GM23338 (cell line): ENCODE measurements at regions not wholly inside any gene's neighbourhood (a gene's known extent, or its start where the extent isn't known, plus 50 kb on each side); places are given as distances from the start of the nearest gene placed in this dataset.

Experiments
- ATAC-seq: fragments of 200-7000 bp; cut with Tn5 transposase; 3 replicates; pipeline ENCODE4 v1.9.1; 2020
- DNase-seq: peaks from one replicate; pipeline ENCODE4 v3.0.0-alpha.2; 2015; ENCODE audit warnings: low spot score
- H2AFZ ChIP-seq: fragments of 200-600 bp; sonication (generic); 2 replicates; pipeline ENCODE4 v1.8.0; 2016; ENCODE audit warnings: antibody characterized with exemption, mild to moderate bottlenecking, moderate library complexity
- H3F3A ChIP-seq: fragments of 200-600 bp; sonication (generic); replicated peaks from 2 replicates; pipeline ENCODE4 v1.8.0; 2017; ENCODE audit warnings: antibody characterized with exemption, mixed run types, low read depth
- H3K27ac ChIP-seq: fragments of 200-600 bp; sonication (generic); 2 replicates; pipeline ENCODE4 v1.6.1; 2016; ENCODE audit warnings: low read depth
- H3K27me3 ChIP-seq: fragments of 200-600 bp; sonication (generic); 2 replicates; pipeline ENCODE4 v1.8.0; 2016; ENCODE audit warnings: mild to moderate bottlenecking, mixed run types, moderate library complexity; ENCODE audit not compliant: insufficient read depth
- H3K36me3 ChIP-seq: fragments of 200-600 bp; sonication (generic); 2 replicates; pipeline ENCODE4 v1.8.0; 2016; ENCODE audit warnings: mild to moderate bottlenecking; ENCODE audit not compliant: insufficient read depth
- H3K4me1 ChIP-seq: fragments of 200-600 bp; sonication (generic); 2 replicates; pipeline ENCODE4 v1.8.0; 2016; ENCODE audit warnings: mild to moderate bottlenecking, moderate library complexity; ENCODE audit not compliant: insufficient read depth
- H3K4me2 ChIP-seq: fragments of 200-600 bp; sonication (generic); 2 replicates; pipeline ENCODE4 v1.7.1; 2017; ENCODE audit warnings: mixed run types
- H3K4me3 ChIP-seq: fragments of 200-600 bp; sonication (generic); 2 replicates; pipeline ENCODE4 v1.6.1; 2016; ENCODE audit warnings: mixed run types
- H3K79me2 ChIP-seq: fragments of 200-600 bp; sonication (generic); replicated peaks from 2 replicates; pipeline ENCODE4 v1.8.0; 2017; ENCODE audit warnings: mild to moderate bottlenecking; ENCODE audit not compliant: insufficient read depth
- H3K9me2 ChIP-seq: fragments of 200-600 bp; sonication (generic); 2 replicates; pipeline ENCODE4 v1.8.0; 2017; ENCODE audit not compliant: insufficient read depth
- H4K20me1 ChIP-seq: fragments of 200-600 bp; sonication (generic); replicated peaks from 2 replicates; pipeline ENCODE4 v1.8.0; 2017; ENCODE audit warnings: mild to moderate bottlenecking; ENCODE audit not compliant: insufficient read depth
- H3K27ac Mint-ChIP-seq: 2 replicates; pipeline ENCODE4 v1.8.0; 2020; ENCODE audit warnings: inconsistent platforms, mild to moderate bottlenecking, moderate library complexity, mixed read lengths
- H3K27me3 Mint-ChIP-seq: 3 replicates; pipeline ENCODE4 v1.8.0; 2022; ENCODE audit warnings: low read depth, mild to moderate bottlenecking, moderate library complexity, mixed read lengths, inconsistent platforms; ENCODE audit not compliant: insufficient read depth, poor library complexity
- H3K36me3 Mint-ChIP-seq: 3 replicates; pipeline ENCODE4 v1.8.0; 2021; ENCODE audit warnings: low read depth, mild to moderate bottlenecking, inconsistent platforms, moderate library complexity, mixed read lengths
- H3K4me1 Mint-ChIP-seq: 3 replicates; pipeline ENCODE4 v1.8.0; 2020; ENCODE audit warnings: mild to moderate bottlenecking, inconsistent platforms, mixed read lengths
- H3K4me3 Mint-ChIP-seq: 3 replicates; pipeline ENCODE4 v1.8.0; 2021; ENCODE audit warnings: moderate library complexity, mild to moderate bottlenecking, inconsistent platforms, mixed read lengths
- H3K9me3 Mint-ChIP-seq: 3 replicates; pipeline ENCODE4 v1.8.0; 2020; ENCODE audit warnings: moderate library complexity, mild to moderate bottlenecking, inconsistent platforms, mixed read lengths
- CREB1 ChIP-seq: fragments of 250-450 bp; sonication (Bioruptor Pico); IDR thresholded peaks from 2 replicates; pipeline ENCODE4 v1.5.0; 2020; ENCODE audit warnings: low read depth, mild to moderate bottlenecking, moderate library complexity
- EZH2 ChIP-seq: fragments of 200-600 bp; sonication (generic); IDR thresholded peaks from one replicate; pipeline ENCODE4 v1.8.0; 2017; ENCODE audit warnings: antibody characterized with exemption, mild to moderate bottlenecking, low read depth; ENCODE audit not compliant: unreplicated experiment
- EZH2phosphoT487 ChIP-seq: fragments of 200-600 bp; sonication (generic); IDR thresholded peaks from one replicate; pipeline ENCODE4 v1.8.1; 2018; ENCODE audit warnings: antibody characterized with exemption; ENCODE audit not compliant: unreplicated experiment
- JUNB ChIP-seq: IDR thresholded peaks from one replicate; pipeline ENCODE4 v1.6.1; 2016; ENCODE audit warnings: antibody characterized with exemption; ENCODE audit not compliant: unreplicated experiment
- NANOG ChIP-seq: IDR thresholded peaks from 2 replicates; pipeline ENCODE4 v1.6.1; 2016; ENCODE audit warnings: antibody characterized with exemption, borderline replicate concordance
- POLR2AphosphoS5 ChIP-seq: IDR thresholded peaks from 2 replicates; pipeline ENCODE4 v1.6.1; 2016; ENCODE audit warnings: antibody characterized with exemption, low read depth
- STAT1 ChIP-seq: IDR thresholded peaks from one replicate; pipeline ENCODE4 v1.6.1; 2016; ENCODE audit warnings: antibody characterized with exemption; ENCODE audit not compliant: unreplicated experiment
- ZNF114 ChIP-seq: fragments of 250-450 bp; sonication (Bioruptor Pico); IDR thresholded peaks from 2 replicates; pipeline ENCODE4 v1.5.0; 2020; ENCODE audit warnings: mild to moderate bottlenecking, moderate library complexity
- ZNF331 ChIP-seq: fragments of 250-450 bp; sonication (Bioruptor Pico); IDR thresholded peaks from 2 replicates; pipeline ENCODE4 v1.5.0; 2020; ENCODE audit warnings: low read depth, mild to moderate bottlenecking, moderate library complexity
- TF ChIP-seq, protein P1 (sequence below): fragments of 250-450 bp; sonication (Bioruptor Pico); IDR thresholded peaks from 2 replicates; pipeline ENCODE4 v1.5.0; 2020; ENCODE audit warnings: mild to moderate bottlenecking, moderate library complexity
- TF ChIP-seq, protein P2 (sequence below), 2 experiments: fragments of 200-600 bp in 1 of 2; sonication (generic) in 1 of 2; conservative IDR thresholded peaks; 2 replicates each; pipeline versions ENCODE4 v1.5.1 to v1.6.1; 2016 to 2017; ENCODE audit warnings: antibody characterized with exemption in 2 of 2, low read depth in 2 of 2, mild to moderate bottlenecking in 2 of 2, moderate library complexity in 1 of 2
- TF ChIP-seq, protein P3 (sequence below): IDR thresholded peaks from one replicate; pipeline ENCODE4 v1.6.1; 2018; ENCODE audit warnings: antibody characterized with exemption; ENCODE audit not compliant: unreplicated experiment
- TF ChIP-seq, protein P4 (sequence below): IDR thresholded peaks from 2 replicates; pipeline ENCODE4 v1.6.1; 2016; ENCODE audit warnings: antibody characterized with exemption

DNA sequence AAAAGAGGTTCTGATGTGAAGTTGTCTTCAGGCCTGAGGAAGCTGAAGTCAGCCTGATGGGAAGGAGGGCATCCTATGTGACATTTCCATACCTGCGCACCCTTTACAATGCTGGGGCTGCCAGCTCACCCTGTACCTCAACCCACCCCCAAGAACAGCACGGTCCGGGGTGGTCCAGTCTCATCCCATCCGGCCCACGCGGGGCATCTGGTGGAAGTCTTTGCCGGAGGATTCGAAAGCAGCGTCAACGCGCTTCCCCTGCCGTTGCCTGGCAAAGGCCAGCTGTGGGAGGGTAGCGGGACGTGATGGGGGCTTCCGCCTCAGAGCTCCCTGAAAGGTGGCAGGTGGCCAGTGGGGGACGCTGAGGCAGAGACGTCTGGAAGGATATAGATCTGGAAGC, 113.6 kb upstream of the ANKRD30BL start:
- no peaks in the 10 kb centered on the region for H3K9me2 ChIP-seq
- Mint-ChIP-seq H3K4me3 (no peak overlapping the region), H3K4me1 (no peaks in the 10 kb centered on the region; the same call in 2 of the 3 replicates), H3K27ac (no peak overlapping the region), H3K36me3 (peaks cover 12% of the 10 kb centered on the region), H3K27me3 (peaks cover 2% of the 10 kb centered on the region), H3K9me3 (peaks cover 29% of the 10 kb centered on the region)
- H3K4me2 ChIP-seq: no peak overlapping the region
- H3K27ac ChIP-seq: no peak overlapping the region
- H3K27me3 ChIP-seq: no peaks in the 10 kb centered on the region
- no peak for TF ChIP-seq ZNF114
- no peak for TF ChIP-seq POLR2AphosphoS5
- TF ChIP-seq STAT1: no peak
- TF ChIP-seq, protein P1, sequence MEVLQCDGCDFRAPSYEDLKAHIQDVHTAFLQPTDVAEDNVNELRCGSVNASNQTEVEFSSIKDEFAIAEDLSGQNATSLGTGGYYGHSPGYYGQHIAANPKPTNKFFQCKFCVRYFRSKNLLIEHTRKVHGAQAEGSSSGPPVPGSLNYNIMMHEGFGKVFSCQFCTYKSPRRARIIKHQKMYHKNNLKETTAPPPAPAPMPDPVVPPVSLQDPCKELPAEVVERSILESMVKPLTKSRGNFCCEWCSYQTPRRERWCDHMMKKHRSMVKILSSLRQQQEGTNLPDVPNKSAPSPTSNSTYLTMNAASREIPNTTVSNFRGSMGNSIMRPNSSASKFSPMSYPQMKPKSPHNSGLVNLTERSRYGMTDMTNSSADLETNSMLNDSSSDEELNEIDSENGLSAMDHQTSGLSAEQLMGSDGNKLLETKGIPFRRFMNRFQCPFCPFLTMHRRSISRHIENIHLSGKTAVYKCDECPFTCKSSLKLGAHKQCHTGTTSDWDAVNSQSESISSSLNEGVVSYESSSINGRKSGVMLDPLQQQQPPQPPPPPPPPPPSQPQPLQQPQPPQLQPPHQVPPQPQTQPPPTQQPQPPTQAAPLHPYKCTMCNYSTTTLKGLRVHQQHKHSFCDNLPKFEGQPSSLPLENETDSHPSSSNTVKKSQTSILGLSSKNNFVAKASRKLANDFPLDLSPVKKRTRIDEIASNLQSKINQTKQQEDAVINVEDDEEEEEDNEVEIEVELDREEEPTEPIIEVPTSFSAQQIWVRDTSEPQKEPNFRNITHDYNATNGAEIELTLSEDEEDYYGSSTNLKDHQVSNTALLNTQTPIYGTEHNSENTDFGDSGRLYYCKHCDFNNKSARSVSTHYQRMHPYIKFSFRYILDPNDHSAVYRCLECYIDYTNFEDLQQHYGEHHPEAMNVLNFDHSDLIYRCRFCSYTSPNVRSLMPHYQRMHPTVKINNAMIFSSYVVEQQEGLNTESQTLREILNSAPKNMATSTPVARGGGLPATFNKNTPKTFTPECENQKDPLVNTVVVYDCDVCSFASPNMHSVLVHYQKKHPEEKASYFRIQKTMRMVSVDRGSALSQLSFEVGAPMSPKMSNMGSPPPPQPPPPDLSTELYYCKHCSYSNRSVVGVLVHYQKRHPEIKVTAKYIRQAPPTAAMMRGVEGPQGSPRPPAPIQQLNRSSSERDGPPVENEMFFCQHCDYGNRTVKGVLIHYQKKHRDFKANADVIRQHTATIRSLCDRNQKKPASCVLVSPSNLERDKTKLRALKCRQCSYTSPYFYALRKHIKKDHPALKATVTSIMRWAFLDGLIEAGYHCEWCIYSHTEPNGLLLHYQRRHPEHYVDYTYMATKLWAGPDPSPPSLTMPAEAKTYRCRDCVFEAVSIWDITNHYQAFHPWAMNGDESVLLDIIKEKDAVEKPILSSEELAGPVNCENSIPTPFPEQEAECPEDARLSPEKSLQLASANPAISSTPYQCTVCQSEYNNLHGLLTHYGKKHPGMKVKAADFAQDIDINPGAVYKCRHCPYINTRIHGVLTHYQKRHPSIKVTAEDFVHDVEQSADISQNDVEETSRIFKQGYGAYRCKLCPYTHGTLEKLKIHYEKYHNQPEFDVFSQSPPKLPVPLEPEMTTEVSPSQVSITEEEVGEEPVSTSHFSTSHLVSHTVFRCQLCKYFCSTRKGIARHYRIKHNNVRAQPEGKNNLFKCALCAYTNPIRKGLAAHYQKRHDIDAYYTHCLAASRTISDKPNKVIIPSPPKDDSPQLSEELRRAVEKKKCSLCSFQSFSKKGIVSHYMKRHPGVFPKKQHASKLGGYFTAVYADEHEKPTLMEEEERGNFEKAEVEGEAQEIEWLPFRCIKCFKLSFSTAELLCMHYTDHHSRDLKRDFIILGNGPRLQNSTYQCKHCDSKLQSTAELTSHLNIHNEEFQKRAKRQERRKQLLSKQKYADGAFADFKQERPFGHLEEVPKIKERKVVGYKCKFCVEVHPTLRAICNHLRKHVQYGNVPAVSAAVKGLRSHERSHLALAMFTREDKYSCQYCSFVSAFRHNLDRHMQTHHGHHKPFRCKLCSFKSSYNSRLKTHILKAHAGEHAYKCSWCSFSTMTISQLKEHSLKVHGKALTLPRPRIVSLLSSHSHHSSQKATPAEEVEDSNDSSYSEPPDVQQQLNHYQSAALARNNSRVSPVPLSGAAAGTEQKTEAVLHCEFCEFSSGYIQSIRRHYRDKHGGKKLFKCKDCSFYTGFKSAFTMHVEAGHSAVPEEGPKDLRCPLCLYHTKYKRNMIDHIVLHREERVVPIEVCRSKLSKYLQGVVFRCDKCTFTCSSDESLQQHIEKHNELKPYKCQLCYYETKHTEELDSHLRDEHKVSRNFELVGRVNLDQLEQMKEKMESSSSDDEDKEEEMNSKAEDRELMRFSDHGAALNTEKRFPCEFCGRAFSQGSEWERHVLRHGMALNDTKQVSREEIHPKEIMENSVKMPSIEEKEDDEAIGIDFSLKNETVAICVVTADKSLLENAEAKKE: no peak
- TF ChIP-seq EZH2phosphoT487: no peak
- TF ChIP-seq CREB1 (CRISPR knock-in tag): no peak
- no peak for TF ChIP-seq ZNF331
- TF ChIP-seq JUNB: no peak
- TF ChIP-seq EZH2: no peak
- TF ChIP-seq, protein P2, sequence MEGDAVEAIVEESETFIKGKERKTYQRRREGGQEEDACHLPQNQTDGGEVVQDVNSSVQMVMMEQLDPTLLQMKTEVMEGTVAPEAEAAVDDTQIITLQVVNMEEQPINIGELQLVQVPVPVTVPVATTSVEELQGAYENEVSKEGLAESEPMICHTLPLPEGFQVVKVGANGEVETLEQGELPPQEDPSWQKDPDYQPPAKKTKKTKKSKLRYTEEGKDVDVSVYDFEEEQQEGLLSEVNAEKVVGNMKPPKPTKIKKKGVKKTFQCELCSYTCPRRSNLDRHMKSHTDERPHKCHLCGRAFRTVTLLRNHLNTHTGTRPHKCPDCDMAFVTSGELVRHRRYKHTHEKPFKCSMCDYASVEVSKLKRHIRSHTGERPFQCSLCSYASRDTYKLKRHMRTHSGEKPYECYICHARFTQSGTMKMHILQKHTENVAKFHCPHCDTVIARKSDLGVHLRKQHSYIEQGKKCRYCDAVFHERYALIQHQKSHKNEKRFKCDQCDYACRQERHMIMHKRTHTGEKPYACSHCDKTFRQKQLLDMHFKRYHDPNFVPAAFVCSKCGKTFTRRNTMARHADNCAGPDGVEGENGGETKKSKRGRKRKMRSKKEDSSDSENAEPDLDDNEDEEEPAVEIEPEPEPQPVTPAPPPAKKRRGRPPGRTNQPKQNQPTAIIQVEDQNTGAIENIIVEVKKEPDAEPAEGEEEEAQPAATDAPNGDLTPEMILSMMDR (conservative IDR thresholded peaks at IDR 0.05; ENCODE audit: low read depth in 2 of 2): no peak
- TF ChIP-seq, protein P3, sequence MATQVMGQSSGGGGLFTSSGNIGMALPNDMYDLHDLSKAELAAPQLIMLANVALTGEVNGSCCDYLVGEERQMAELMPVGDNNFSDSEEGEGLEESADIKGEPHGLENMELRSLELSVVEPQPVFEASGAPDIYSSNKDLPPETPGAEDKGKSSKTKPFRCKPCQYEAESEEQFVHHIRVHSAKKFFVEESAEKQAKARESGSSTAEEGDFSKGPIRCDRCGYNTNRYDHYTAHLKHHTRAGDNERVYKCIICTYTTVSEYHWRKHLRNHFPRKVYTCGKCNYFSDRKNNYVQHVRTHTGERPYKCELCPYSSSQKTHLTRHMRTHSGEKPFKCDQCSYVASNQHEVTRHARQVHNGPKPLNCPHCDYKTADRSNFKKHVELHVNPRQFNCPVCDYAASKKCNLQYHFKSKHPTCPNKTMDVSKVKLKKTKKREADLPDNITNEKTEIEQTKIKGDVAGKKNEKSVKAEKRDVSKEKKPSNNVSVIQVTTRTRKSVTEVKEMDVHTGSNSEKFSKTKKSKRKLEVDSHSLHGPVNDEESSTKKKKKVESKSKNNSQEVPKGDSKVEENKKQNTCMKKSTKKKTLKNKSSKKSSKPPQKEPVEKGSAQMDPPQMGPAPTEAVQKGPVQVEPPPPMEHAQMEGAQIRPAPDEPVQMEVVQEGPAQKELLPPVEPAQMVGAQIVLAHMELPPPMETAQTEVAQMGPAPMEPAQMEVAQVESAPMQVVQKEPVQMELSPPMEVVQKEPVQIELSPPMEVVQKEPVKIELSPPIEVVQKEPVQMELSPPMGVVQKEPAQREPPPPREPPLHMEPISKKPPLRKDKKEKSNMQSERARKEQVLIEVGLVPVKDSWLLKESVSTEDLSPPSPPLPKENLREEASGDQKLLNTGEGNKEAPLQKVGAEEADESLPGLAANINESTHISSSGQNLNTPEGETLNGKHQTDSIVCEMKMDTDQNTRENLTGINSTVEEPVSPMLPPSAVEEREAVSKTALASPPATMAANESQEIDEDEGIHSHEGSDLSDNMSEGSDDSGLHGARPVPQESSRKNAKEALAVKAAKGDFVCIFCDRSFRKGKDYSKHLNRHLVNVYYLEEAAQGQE: no peak
- no peak for TF ChIP-seq NANOG
- TF ChIP-seq, protein P4, sequence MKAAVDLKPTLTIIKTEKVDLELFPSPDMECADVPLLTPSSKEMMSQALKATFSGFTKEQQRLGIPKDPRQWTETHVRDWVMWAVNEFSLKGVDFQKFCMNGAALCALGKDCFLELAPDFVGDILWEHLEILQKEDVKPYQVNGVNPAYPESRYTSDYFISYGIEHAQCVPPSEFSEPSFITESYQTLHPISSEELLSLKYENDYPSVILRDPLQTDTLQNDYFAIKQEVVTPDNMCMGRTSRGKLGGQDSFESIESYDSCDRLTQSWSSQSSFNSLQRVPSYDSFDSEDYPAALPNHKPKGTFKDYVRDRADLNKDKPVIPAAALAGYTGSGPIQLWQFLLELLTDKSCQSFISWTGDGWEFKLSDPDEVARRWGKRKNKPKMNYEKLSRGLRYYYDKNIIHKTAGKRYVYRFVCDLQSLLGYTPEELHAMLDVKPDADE: no peak
- H4K20me1 ChIP-seq: no peaks in the 10 kb centered on the region
- no peaks in the 10 kb centered on the region for H3K79me2 ChIP-seq
- ATAC-seq (no peak), DNase-seq (no peak)
- H3K4me1 ChIP-seq: no peaks in the 10 kb centered on the region
- H3F3A ChIP-seq: no peaks in the 10 kb centered on the region
- no peak overlapping the region for H2AFZ ChIP-seq
- H3K36me3 ChIP-seq: no peaks in the 10 kb centered on the region
- no peak overlapping the region for H3K4me3 ChIP-seq
